WTC11 (cell line): ENCODE measurements at regions not wholly inside any gene's neighbourhood (a gene's known extent, or its start where the extent isn't known, plus 50 kb on each side); places are given as distances from the start of the nearest gene placed in this dataset.

Source experiments
- CDX4 ChIP-seq: fragments of 250-450 bp; sonication (Bioruptor Pico); IDR thresholded peaks from 2 replicates; pipeline ENCODE4 v1.9.0; 2021; ENCODE audit warnings: moderate library complexity, mild to moderate bottlenecking, inconsistent platforms, borderline replicate concordance
- CTCF ChIP-seq: fragments of 200-600 bp; IDR thresholded peaks from 2 replicates; pipeline ENCODE4 v1.8.0; 2022; ENCODE audit warnings: antibody characterized with exemption
- IRF2 ChIP-seq: sonication (generic); formaldehyde crosslinking; IDR thresholded peaks from 2 replicates; pipeline ENCODE4 v1.8.0; 2022; ENCODE audit warnings: low read depth, missing genetic modification reagents, borderline replicate concordance
- NFE2L1 ChIP-seq: sonication (generic); formaldehyde crosslinking; IDR thresholded peaks from 2 replicates; pipeline ENCODE4 v1.8.1; 2023; ENCODE audit warnings: missing genetic modification reagents
- OVOL2 ChIP-seq: fragments of 250-450 bp; sonication (Bioruptor Pico); IDR thresholded peaks from 2 replicates; pipeline ENCODE4 v1.9.0; 2021; ENCODE audit warnings: mild to moderate bottlenecking, borderline replicate concordance

GRCh38 chr2:52312486-52312885, 1280.6 kb upstream of the NRXN1 start:
- no peak for TF ChIP-seq CTCF
- TF ChIP-seq OVOL2 = no peak
- TF ChIP-seq CDX4 (CRISPR knock-in tag) = no peak
- TF ChIP-seq NFE2L1 = no peak
- no peak for TF ChIP-seq IRF2 (CRISPR knock-in tag)
